ENCODE measurements at regions not wholly inside any gene's neighbourhood (a gene's known extent, or its start where the extent isn't known, plus 50 kb on each side); places are given as distances from the start of the nearest gene placed in this dataset.
"Not testable (repeated sequence)": the region's sequence is repeated elsewhere in the genome, so short reads cannot be mapped to it uniquely, and the experiment has no call there.

- H3K27me3 Mint-ChIP-seq: no peaks in the 10 kb centered on the region
- POLR2A ChIA-PET: no interaction called here
- no peak for DNase-seq
- no peaks in the 10 kb centered on the region for H3K9me3 Mint-ChIP-seq
- no peaks in the 10 kb centered on the region for H3K36me3 Mint-ChIP-seq (ENCODE audit: low read depth)
- H3K4me1 Mint-ChIP-seq: no peaks in the 10 kb centered on the region
- H3K27ac Mint-ChIP-seq: no peak overlapping the region
- H3K4me3 Mint-ChIP-seq: no peak overlapping the region
- CTCF ChIA-PET: no interaction called here
These were observed 166.5 kb upstream of the SPOPL start for GRCh38 chr2:138335036-138335435.

- no peaks in the 10 kb centered on the region for H3K9me3 Mint-ChIP-seq
- H3K27me3 Mint-ChIP-seq: no peaks in the 10 kb centered on the region
- DNase-seq: no peak
- H3K27ac Mint-ChIP-seq: no peak overlapping the region
- no peaks in the 10 kb centered on the region for H3K4me1 Mint-ChIP-seq
- ChIA-PET POLR2A (no interaction called here), CTCF (no interaction called here)
- no peaks in the 10 kb centered on the region for H3K36me3 Mint-ChIP-seq (ENCODE audit: low read depth)
- H3K4me3 Mint-ChIP-seq: no peak overlapping the region
These were observed 165.4 kb upstream of the SPOPL start for GRCh38 chr2:138336146-138336545.

- no peaks in the 10 kb centered on the region for H3K9me3 Mint-ChIP-seq
These were observed 146.3 kb upstream of the SPOPL start for GRCh38 chr2:138355244-138355643.

GRCh38 chr2:138356178-138356577, 145.4 kb upstream of the SPOPL start:
- no peak for DNase-seq
- ChIA-PET CTCF (no interaction called here), POLR2A (no interaction called here)
- Mint-ChIP-seq H3K27ac (no peak overlapping the region), H3K4me1 (no peaks in the 10 kb centered on the region), H3K4me3 (no peak overlapping the region), H3K9me3 (no peaks in the 10 kb centered on the region), H3K27me3 (no peaks in the 10 kb centered on the region), H3K36me3 (ENCODE audit: low read depth) (no peaks in the 10 kb centered on the region)

More at GRCh38 chr2:138355244-138355643, 146.3 kb upstream of the SPOPL start:
- Mint-ChIP-seq H3K4me3 (no peak overlapping the region), H3K27ac (no peak overlapping the region), H3K4me1 (no peaks in the 10 kb centered on the region), H3K27me3 (no peaks in the 10 kb centered on the region), H3K36me3 (ENCODE audit: low read depth) (no peaks in the 10 kb centered on the region)
- DNase-seq: no peak
- POLR2A ChIA-PET: no interaction called here
- CTCF ChIA-PET: no interaction called here

GRCh38 chr2:138359532-138359931, 142.0 kb upstream of the SPOPL start:
- no peak for DNase-seq
- Mint-ChIP-seq H3K27ac (no peak overlapping the region), H3K4me1 (no peaks in the 10 kb centered on the region), H3K4me3 (no peak overlapping the region), H3K27me3 (no peaks in the 10 kb centered on the region), H3K9me3 (no peaks in the 10 kb centered on the region), H3K36me3 (ENCODE audit: low read depth) (no peaks in the 10 kb centered on the region)
- POLR2A ChIA-PET: no interaction called here
- CTCF ChIA-PET: no interaction called here

GRCh38 chr2:138364554-138365162, 136.9 kb upstream of the SPOPL start:
- CTCF ChIA-PET: no interaction called here
- no peaks in the 10 kb centered on the region for H3K36me3 Mint-ChIP-seq (ENCODE audit: low read depth)
- DNase-seq: no peak
- no peak overlapping the region for H3K27ac Mint-ChIP-seq
- POLR2A ChIA-PET: no interaction called here
- H3K27me3 Mint-ChIP-seq: peaks cover 2% of the 10 kb centered on the region
- no peaks in the 10 kb centered on the region for H3K9me3 Mint-ChIP-seq
- H3K4me3 Mint-ChIP-seq: no peak overlapping the region
- no peaks in the 10 kb centered on the region for H3K4me1 Mint-ChIP-seq

- DNase-seq: no peak
- Mint-ChIP-seq H3K27me3 (peaks cover 2% of the 10 kb centered on the region), H3K4me3 (no peak overlapping the region), H3K36me3 (ENCODE audit: low read depth) (no peaks in the 10 kb centered on the region), H3K4me1 (no peaks in the 10 kb centered on the region), H3K9me3 (no peaks in the 10 kb centered on the region), H3K27ac (no peak overlapping the region)
- POLR2A ChIA-PET: no interaction called here
- CTCF ChIA-PET: no interaction called here
These were observed 136.0 kb upstream of the SPOPL start for GRCh38 chr2:138365581-138365980.

- no peaks in the 10 kb centered on the region for H3K36me3 Mint-ChIP-seq (ENCODE audit: low read depth)
- no peaks in the 10 kb centered on the region for H3K9me3 Mint-ChIP-seq
- no peak overlapping the region for H3K4me3 Mint-ChIP-seq
- ChIA-PET POLR2A (no interaction called here), CTCF (no interaction called here)
- H3K4me1 Mint-ChIP-seq: no peaks in the 10 kb centered on the region
- H3K27me3 Mint-ChIP-seq: peaks cover 2% of the 10 kb centered on the region
- no peak overlapping the region for H3K27ac Mint-ChIP-seq
- DNase-seq: no peak
These were observed 131.7 kb upstream of the SPOPL start for GRCh38 chr2:138369856-138370255.

- no peak overlapping the region for H3K4me3 Mint-ChIP-seq
- no peaks in the 10 kb centered on the region for H3K4me1 Mint-ChIP-seq
- no peak for DNase-seq
- CTCF ChIA-PET: no interaction called here
- no peaks in the 10 kb centered on the region for H3K27me3 Mint-ChIP-seq
- POLR2A ChIA-PET: no interaction called here
- no peaks in the 10 kb centered on the region for H3K9me3 Mint-ChIP-seq
- H3K27ac Mint-ChIP-seq: no peak overlapping the region
- no peaks in the 10 kb centered on the region for H3K36me3 Mint-ChIP-seq (ENCODE audit: low read depth)
These were observed 127.6 kb upstream of the SPOPL start for GRCh38 chr2:138373993-138374408.

GRCh38 chr2:138381373-138381772, 120.2 kb upstream of the SPOPL start:
- Mint-ChIP-seq H3K4me3 (no peak overlapping the region), H3K9me3 (no peaks in the 10 kb centered on the region), H3K36me3 (ENCODE audit: low read depth) (no peaks in the 10 kb centered on the region), H3K27ac (no peak overlapping the region), H3K4me1 (no peaks in the 10 kb centered on the region), H3K27me3 (peaks cover 2% of the 10 kb centered on the region)
- ChIA-PET POLR2A (no interaction called here), CTCF (no interaction called here)
- no peak for DNase-seq

- Mint-ChIP-seq H3K4me3 (no peak overlapping the region), H3K9me3 (no peaks in the 10 kb centered on the region), H3K36me3 (ENCODE audit: low read depth) (no peaks in the 10 kb centered on the region), H3K4me1 (no peaks in the 10 kb centered on the region), H3K27ac (no peak overlapping the region), H3K27me3 (peaks cover 2% of the 10 kb centered on the region)
- CTCF ChIA-PET: no interaction called here
- no peak for DNase-seq
- POLR2A ChIA-PET: no interaction called here
These were observed 118.9 kb upstream of the SPOPL start for GRCh38 chr2:138382672-138383071.

GRCh38 chr2:138386191-138386590, 115.4 kb upstream of the SPOPL start:
- H3K27ac Mint-ChIP-seq; H3K4me3 Mint-ChIP-seq; POLR2A ChIA-PET; H3K27me3 Mint-ChIP-seq; CTCF ChIA-PET; DNase-seq; H3K36me3 Mint-ChIP-seq (ENCODE audit: low read depth); H3K9me3 Mint-ChIP-seq; H3K4me1 Mint-ChIP-seq: not testable (repeated sequence)

GRCh38 chr2:138389063-138389462, 112.5 kb upstream of the SPOPL start:
- POLR2A ChIA-PET: no interaction called here
- Mint-ChIP-seq H3K4me3 (no peak overlapping the region), H3K27me3 (no peaks in the 10 kb centered on the region), H3K27ac (no peak overlapping the region), H3K9me3 (no peaks in the 10 kb centered on the region), H3K36me3 (ENCODE audit: low read depth) (no peaks in the 10 kb centered on the region), H3K4me1 (no peaks in the 10 kb centered on the region)
- no peak for DNase-seq
- CTCF ChIA-PET: no interaction called here

- H3K4me3 Mint-ChIP-seq: no peak overlapping the region
- H3K36me3 Mint-ChIP-seq (ENCODE audit: low read depth): no peaks in the 10 kb centered on the region
- DNase-seq: no peak
- no peaks in the 10 kb centered on the region for H3K27me3 Mint-ChIP-seq
- ChIA-PET CTCF (interaction anchor here (0.6 kb wide), 1 partner anchor 205 kb away, joined by 3 read pairs; no protein-coding TSS in a partner anchor), POLR2A (no interaction called here)
- H3K9me3 Mint-ChIP-seq: no peaks in the 10 kb centered on the region
- no peaks in the 10 kb centered on the region for H3K4me1 Mint-ChIP-seq
- H3K27ac Mint-ChIP-seq: no peak overlapping the region
These were observed 111.1 kb upstream of the SPOPL start for GRCh38 chr2:138390316-138390945.
